Glomerular visceral epithelial cell (primary cell): ENCODE measurements at regions not wholly inside any gene's neighbourhood (a gene's known extent, or its start where the extent isn't known, plus 50 kb on each side); places are given as distances from the start of the nearest gene placed in this dataset.
"Not testable (repeated sequence)": the region's sequence is repeated elsewhere in the genome, so short reads cannot be mapped to it uniquely, and the experiment has no call there.

Experiments
- DNase-seq: peaks from one replicate; pipeline ENCODE4 v3.0.0-alpha.2; 2016; ENCODE audit errors: extremely low spot score

DNA sequence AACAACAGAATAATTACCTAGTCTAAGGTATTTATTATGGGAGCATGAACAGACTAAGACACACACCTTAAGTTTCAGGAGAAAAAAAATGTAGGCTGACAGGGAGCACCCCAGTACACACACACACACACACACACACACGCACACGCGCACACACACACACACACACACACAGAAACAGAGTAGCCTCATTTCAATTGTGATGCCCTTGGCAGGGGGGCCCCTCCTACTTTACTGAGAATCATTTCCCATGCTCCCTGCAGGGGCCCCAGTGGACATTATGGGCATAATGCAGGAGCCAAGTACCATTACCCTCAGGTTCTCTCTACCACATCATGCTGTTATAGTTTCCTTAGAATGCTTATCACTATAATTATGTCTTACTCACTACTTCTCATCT lies 104.9 kb downstream of the CDC7 start:
- no peak for DNase-seq

DNA sequence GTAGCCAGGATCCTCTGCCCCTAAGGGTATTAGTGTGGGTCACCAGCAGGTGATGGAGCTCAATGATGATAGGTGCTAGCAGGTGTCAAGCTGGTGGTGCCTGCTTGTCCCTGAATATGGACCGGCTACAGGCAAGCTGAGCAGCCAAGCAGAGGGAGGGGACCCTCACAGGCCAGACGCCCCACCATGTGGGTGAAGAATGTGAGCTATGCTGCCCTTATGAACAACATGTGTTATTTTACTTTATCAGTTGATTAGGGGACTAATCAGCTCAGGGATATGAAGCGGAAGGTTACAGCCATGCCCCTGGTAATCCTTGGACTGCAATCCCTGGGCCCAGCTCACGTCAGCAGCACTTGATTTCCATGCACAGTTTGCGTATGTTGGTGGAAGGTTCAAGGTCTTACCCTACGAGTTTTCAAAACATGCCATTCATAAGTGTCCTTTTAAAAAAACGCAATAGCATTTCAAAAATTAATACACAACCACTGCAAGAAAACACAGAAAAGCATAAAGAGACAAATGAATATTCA lies 106.0 kb downstream of the CDC7 start:
- no peak for DNase-seq

DNA sequence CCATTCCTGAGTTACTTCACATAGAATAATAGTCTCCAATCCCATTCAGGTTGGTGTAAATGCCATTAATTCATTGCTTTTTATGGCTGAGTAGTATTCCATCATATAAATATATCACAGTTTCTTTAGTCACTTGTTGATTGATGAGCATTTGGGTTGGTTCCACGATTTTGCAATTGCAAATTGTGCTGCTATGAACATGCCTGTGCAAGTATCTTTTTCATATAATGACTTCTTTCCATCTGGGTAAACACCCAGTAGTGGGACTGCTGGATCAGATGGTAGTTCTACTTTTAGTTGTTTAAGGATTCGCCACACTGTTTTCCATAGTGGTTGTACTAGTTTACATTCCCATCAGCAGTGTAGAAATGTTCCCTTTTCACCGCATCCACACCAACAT lies 107.0 kb downstream of the CDC7 start:
- DNase-seq, result not testable (repeated sequence)

DNA sequence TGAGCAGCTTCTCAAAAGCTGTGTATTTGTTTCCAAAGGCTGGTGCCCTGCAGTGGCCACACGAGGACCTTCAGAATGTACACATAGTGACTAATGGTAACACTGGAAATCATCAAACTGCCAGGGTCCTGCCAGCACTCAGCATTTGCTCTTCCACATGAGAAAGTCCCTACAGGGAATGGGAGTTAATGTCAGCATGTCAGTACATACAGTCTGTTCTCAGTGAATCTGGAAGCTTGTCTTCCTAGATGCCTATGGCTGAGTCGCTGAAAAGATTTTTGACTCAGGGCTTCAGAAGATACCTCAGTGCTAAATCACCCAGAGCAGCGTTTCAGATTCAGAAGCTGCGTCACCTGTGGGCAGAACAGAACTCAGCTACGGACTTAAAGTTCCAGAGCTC lies 108.2 kb downstream of the CDC7 start:
- peak; percentile 29 for DNase-seq

DNA sequence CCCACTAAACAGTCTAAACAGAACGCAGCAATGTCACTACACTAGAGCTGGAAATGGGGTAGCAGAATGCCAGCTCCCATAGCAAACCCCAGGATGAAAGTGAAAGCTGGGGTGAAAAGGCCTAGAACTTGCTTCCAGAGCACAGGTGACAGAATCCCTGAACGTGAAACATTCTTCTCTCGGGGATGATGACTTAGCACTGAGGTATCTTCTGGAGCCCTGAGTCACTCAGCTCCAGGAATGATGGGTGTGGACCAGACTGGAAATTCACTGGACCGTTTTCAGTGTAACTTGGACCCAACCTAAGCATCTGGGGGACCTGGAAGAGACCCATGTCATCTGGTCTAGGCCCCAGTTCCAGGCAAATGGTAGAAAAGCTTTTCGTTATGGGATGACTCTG lies 108.9 kb downstream of the CDC7 start:
- DNase-seq, result peak; percentile 65

DNA sequence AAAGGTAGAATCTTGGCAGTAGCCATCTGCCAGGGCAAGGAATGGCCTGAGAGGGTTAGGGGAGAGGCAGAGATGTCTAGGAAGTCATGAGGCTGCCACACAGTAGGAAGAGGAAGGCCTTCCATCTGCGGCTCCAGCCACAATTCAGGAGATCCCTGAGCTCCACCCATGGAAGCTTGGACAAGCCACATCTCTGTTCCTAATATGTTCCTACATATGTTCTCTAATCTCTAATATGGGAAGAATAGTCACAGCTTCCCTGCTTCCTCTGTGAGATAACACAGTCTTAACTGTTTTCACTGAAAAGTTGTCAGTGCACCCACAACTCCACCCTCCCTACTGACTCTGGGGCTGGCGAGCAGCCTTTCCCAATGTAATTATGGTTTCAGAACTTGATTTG lies 109.5 kb downstream of the CDC7 start:
- DNase-seq, result no peak

DNA sequence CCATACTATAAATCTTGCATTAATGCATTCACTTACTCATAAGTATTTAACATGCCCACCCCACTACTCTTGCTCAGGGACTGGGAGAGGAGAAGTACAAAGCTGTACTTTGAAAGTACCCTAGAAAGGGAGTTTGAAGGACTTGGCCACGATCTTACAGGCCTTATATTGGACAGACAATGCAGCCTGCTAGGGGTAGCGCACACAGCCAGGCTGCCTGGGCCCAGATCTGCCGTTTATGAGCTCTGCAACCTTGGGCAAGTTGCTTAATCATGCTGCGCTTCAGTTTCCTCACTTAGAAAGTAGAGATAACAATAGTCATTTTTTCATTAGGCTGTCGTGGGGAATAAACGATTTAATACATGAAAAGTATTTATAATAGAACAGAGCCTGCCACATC lies 110.1 kb downstream of the CDC7 start:
- no peak for DNase-seq

DNA sequence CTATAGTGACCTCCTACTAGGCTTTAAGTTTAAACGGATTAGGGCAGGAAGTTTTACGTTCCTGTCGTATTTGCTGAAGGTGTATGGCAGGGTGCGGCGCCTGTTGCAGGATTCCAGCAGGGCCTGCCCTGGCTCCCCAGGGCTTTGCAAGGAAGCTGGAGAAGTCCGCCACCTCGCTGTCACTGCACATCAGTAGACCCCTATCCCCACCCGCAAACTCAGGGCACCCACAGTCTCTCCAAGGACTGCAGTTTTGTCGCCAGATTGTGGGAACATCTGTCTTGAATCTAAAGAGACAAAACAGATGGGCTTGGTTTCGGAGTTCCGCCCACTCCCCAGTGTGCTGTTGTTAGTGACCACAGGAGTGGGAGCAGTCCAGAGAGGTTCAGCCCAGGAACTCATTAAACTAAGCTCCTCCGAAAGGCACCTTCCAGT lies 110.8 kb downstream of the CDC7 start:
- DNase-seq, result no peak

DNA sequence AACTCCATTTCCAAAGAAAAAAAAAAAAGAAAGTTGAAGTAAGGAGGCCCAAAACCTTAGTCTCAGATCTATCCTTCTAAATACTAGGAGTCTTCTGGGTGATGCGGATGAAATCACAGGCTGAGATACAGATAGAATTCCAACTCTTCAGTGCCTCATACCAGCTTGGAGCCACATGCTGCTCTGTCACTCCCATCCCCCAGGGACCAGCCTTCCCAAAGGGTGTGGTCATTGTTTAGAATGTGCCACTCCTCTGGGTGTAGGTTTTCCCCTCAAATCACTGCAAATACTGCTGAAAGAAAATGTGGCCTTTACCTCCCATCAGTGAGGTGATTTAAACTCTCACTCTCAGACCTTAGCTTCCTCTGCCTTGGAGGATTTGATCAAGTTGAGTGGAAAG lies 112.9 kb downstream of the CDC7 start:
- no peak for DNase-seq

DNA sequence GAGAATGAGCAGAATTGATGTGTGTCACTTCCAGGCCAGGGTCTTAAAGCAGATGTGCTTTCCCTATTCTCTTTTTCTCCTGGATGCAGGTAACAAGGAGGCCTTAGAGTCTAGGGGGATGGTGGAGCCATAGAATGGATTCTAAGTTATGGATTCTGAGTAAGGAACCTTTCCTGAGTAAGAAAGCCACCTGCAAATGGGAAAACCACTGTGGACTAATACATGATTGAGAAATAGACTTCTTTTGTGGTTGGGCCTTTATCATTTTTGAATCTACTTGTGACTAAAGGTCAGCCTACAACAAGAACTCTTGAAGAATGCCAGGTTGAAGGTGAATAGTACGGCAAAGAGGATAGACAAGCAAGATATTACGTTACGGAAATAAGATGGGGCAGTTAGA lies 116.1 kb downstream of the CDC7 start:
- no peak for DNase-seq

DNA sequence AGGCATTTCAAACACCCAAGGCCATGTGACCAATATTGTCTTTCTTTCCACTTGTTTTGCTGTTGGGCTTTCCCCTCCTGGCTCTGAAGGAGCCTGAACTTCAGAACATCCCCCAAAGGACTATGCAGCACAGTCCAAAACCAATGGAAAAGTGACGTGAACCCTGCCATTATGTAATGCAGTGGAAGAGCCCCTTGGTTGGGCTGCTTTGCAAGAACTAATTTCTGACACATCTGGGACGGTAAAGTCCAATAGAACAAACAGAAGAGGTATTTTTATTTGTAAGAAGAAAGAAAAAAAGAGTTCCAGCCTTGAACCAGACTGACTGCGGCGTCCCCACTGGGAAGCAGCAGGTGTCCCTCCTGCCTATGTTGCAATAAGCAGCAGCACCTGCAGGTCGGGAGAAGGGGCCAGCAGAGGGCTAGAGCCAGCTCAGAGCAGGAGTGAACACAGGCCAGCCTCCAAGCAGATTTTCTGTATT lies 116.7 kb downstream of the CDC7 start:
- peak; percentile 18 for DNase-seq

DNA sequence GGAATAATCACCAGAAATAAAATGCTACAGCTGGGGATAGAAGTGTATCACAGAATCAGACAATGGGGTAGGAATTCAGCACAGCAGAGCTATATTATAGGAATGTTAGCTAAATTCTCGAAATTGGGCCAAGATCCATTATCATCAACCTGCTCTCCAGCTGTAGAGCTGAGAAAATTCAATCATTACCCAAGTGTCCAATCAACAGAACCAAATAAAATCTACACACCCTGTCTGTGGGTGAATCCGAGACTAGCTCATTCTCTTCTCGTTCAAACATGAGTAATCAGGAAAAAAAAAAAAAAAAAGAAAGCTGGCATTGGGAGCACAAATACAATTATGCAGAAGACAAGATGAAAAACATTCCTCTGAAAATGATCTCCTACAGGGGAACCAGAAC lies 119.2 kb downstream of the CDC7 start:
- no peak for DNase-seq

DNA sequence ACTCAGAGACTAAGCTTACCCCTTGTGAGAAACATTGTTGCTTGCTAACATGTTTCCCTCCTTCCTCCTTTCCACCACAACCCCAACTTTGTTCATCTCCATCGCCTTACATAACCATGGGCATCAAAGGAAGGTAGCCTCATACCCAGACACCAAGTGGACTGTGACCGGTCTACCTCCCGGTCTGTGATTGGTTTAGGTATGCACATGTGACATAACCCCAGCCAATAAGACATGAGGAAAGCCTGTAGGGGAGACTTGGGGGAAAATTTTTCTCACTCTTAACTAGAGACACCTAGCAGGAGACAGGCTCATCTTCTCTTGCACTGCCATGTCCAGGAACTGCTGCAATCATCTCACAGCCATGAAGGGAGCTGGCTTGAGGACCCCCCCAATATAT lies 120.7 kb downstream of the CDC7 start:
- DNase-seq, result no peak

DNA sequence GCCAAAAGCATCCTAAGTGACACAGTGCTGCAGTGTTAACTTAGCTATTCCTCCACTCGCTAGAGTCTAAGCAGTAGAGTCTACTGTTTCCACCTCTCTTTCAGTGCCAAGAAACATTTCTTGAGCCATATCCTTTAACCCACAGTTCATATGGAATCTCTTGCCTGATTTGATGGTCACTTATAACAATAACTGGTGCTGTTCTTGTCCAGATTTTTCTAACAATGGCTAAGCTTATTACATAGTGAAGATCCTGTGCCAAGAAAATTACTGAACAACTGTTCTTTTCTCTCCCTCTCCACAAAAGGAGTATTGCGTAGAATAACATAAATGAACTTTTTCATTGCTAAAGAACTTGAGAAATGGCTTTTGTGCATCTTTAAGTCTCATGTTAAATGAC lies 121.3 kb downstream of the CDC7 start:
- no peak for DNase-seq

DNA sequence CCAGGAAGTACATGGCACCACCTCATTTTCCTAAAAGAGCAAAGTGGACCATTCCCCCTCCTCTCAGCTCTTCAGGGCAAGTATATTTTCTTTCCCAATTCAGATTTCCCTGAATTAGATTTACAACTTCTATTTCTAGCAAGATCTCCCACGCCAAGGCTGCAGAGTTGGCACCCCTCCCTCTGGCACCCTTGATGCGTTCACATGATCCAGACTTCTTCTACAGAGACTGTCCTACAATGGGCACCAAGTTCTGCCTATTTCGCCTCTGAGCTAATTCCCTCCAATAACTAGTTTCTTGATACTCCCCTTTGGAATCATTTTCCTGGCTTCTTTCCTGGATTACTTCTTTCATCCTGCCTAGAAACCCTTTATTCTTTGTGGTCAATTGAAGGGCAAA lies 122.0 kb downstream of the CDC7 start:
- no peak for DNase-seq

DNA sequence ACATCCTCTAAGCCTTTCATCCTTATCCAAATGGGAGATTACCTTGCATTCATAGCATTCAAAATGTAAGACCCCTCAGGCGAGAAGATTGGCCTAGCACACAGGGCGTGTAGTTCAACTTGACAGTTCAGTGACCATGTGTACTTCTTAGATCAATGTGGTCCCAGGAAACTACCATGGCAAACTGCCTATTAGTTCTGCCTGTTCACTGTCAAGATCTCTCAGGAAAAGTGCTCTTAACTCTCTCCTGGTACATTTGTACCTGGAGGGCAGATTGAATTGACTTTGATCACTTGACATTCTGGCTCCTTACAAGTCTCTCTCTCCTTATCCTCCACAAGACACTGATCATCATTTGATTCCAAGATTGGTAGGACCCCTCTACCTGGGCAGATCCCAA lies 122.4 kb downstream of the CDC7 start:
- no peak for DNase-seq

DNA sequence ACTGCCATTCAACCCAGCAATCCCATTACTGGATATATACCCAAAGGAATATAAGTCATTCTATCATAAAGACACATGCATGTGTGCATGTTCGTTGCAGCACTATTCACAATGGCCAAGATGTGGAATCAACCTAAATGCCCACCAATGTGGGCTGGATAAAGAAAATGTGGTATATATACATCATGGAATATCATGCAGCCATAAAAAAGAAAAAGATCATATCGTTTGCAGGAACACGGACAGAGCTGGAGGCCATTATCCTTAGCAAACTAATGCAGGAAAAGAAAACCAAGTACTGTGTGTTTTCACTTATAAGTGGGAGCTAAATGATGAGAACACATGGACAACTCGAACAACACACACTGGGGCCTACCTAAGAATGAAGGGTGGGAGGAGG lies 123.7 kb downstream of the CDC7 start:
- DNase-seq, result no peak
